A549 (cell line): ENCODE measurements at regions not wholly inside any gene's neighbourhood (a gene's known extent, or its start where the extent isn't known, plus 50 kb on each side); places are given as distances from the start of the nearest gene placed in this dataset.

Experiments
- POLR2AphosphoS2 ChIP-seq: conservative IDR thresholded peaks from 2 replicates; pipeline ENCODE4 v1.6.1; 2012; ENCODE audit warnings: low read length, improper control_type of control experiment, inconsistent platforms
- TF ChIP-seq, protein P1 (sequence below): fragments of >200 bp; sonication (Bioruptor Twin); formaldehyde crosslinking; IDR thresholded peaks from 3 replicates; pipeline ENCODE4 v1.5.1; 2016

- TF ChIP-seq, protein P1, sequence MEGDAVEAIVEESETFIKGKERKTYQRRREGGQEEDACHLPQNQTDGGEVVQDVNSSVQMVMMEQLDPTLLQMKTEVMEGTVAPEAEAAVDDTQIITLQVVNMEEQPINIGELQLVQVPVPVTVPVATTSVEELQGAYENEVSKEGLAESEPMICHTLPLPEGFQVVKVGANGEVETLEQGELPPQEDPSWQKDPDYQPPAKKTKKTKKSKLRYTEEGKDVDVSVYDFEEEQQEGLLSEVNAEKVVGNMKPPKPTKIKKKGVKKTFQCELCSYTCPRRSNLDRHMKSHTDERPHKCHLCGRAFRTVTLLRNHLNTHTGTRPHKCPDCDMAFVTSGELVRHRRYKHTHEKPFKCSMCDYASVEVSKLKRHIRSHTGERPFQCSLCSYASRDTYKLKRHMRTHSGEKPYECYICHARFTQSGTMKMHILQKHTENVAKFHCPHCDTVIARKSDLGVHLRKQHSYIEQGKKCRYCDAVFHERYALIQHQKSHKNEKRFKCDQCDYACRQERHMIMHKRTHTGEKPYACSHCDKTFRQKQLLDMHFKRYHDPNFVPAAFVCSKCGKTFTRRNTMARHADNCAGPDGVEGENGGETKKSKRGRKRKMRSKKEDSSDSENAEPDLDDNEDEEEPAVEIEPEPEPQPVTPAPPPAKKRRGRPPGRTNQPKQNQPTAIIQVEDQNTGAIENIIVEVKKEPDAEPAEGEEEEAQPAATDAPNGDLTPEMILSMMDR, result no peak
- no peak for TF ChIP-seq POLR2AphosphoS2
Observed at GRCh38 chr9:30058463-30058862, 2326.0 kb upstream of the ACO1 start.
